ENCODE measurements at regions not wholly inside any gene's neighbourhood (a gene's known extent, or its start where the extent isn't known, plus 50 kb on each side); places are given as distances from the start of the nearest gene placed in this dataset.

DNA sequence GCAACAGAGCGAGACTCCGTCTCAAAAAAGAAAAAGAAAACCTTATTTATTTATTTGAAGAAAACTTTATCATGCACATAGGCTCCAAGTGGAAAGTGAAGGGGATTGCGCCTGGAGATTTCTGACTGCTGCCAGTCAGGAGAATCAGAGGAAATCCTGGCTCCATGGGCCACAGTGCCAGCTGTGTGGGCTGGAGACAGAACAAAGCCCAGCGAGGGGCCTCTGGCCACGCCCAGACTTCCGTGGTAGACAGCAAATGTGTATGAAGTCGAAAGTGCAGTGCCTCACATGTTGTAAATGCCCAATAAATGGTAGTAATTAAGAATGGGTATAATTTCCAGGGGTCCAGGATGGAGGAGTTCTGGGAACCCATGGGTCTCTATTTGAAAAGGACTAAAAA lies 75.8 kb upstream of the WWC1 start:
- H3K27me3 Mint-ChIP-seq: peaks cover 3% of the 10 kb centered on the region
- ATAC-seq: no peak
- DNase-seq: no peak
- intact Hi-C loops (cut with micrococcal nuclease): loop anchor here (5.0 kb wide), 1 partner anchor 103 kb away; no protein-coding TSS in a partner anchor
- no peak overlapping the region for H3K27ac Mint-ChIP-seq
- no peaks in the 10 kb centered on the region for H3K9me3 Mint-ChIP-seq
- CTCF ChIA-PET: no interaction called here
- no peak overlapping the region for H3K4me3 Mint-ChIP-seq
- POLR2A ChIA-PET: no interaction called here
- H3K36me3 Mint-ChIP-seq (ENCODE audit: low read depth): no peaks in the 10 kb centered on the region
- TF ChIP-seq, protein P1, sequence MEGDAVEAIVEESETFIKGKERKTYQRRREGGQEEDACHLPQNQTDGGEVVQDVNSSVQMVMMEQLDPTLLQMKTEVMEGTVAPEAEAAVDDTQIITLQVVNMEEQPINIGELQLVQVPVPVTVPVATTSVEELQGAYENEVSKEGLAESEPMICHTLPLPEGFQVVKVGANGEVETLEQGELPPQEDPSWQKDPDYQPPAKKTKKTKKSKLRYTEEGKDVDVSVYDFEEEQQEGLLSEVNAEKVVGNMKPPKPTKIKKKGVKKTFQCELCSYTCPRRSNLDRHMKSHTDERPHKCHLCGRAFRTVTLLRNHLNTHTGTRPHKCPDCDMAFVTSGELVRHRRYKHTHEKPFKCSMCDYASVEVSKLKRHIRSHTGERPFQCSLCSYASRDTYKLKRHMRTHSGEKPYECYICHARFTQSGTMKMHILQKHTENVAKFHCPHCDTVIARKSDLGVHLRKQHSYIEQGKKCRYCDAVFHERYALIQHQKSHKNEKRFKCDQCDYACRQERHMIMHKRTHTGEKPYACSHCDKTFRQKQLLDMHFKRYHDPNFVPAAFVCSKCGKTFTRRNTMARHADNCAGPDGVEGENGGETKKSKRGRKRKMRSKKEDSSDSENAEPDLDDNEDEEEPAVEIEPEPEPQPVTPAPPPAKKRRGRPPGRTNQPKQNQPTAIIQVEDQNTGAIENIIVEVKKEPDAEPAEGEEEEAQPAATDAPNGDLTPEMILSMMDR (IDR thresholded peaks at IDR 0.05): no peak
- H3K4me1 Mint-ChIP-seq (ENCODE audit: low read depth): peaks cover 2% of the 10 kb centered on the region

DNA sequence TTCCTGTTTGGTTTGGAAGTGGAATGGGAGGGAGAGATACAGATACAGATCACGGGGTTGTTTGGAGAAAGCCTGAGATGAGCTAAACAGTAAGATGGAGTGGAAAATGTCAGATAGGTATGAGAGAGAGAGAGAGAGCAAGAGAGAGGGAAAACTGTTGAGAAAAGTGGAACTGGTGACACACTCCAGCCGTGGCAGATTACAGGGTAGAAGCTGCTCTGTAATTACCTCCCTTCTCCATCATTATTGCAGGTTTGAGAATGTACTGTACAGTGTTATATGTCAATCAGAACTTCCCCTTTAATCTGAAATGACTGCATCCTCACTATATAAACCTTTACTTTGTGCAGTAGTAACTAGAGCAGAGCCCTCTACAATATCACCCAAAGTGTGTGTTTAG lies 74.5 kb upstream of the WWC1 start:
- no peak for DNase-seq
- ChIA-PET CTCF (interaction anchor here (1.2 to 1.3 kb wide), 2 partner anchors 53 to 495 kb away, joined by 5 read pairs; no protein-coding TSS in a partner anchor), POLR2A (no interaction called here)
- Mint-ChIP-seq H3K27ac (no peak overlapping the region), H3K36me3 (ENCODE audit: low read depth) (no peaks in the 10 kb centered on the region), H3K4me3 (no peak overlapping the region), H3K27me3 (peaks cover 4% of the 10 kb centered on the region), H3K9me3 (no peaks in the 10 kb centered on the region), H3K4me1 (ENCODE audit: low read depth) (peaks cover 2% of the 10 kb centered on the region)
- TF ChIP-seq, protein P1 (IDR thresholded peaks at IDR 0.05): no peak
- ATAC-seq: no peak
- intact Hi-C loops (cut with micrococcal nuclease): loop anchor here (5.0 kb wide), 1 partner anchor 105 kb away; no protein-coding TSS in a partner anchor

DNA sequence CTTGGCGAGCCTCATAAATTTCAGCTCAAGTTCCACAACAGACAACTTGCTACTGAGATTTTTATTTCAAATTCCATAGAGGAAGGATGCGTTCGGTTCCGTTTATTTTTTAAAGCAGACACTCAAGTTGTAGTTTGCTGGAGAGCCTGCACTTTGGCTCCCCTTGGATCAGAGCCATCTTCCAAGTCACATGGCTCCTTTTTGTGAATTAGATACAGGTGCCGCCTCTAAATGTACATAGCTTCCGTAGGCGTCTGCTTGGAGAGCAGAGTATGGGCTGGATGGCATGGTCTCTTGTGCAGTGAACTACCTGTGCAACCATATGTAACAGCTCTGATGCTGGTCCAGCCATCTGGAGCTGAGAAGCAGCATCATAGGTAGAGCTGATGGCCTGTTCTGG lies 73.9 kb upstream of the WWC1 start:
- TF ChIP-seq, protein P1 (IDR thresholded peaks at IDR 0.05): no peak
- peaks cover 4% of the 10 kb centered on the region for H3K27me3 Mint-ChIP-seq
- H3K9me3 Mint-ChIP-seq: no peaks in the 10 kb centered on the region
- H3K36me3 Mint-ChIP-seq (ENCODE audit: low read depth): no peaks in the 10 kb centered on the region
- DNase-seq (no peak), ATAC-seq (no peak)
- ChIA-PET POLR2A (no interaction called here), CTCF (interaction anchor here (1.3 kb wide), 1 partner anchor 495 kb away, joined by 5 read pairs; no protein-coding TSS in a partner anchor)
- H3K4me1 Mint-ChIP-seq (ENCODE audit: low read depth): peaks cover 2% of the 10 kb centered on the region
- no peak overlapping the region for H3K27ac Mint-ChIP-seq
- intact Hi-C loops (cut with micrococcal nuclease): loop anchor here (5.0 kb wide), 1 partner anchor 105 kb away; no protein-coding TSS in a partner anchor
- H3K4me3 Mint-ChIP-seq: no peak overlapping the region

DNA sequence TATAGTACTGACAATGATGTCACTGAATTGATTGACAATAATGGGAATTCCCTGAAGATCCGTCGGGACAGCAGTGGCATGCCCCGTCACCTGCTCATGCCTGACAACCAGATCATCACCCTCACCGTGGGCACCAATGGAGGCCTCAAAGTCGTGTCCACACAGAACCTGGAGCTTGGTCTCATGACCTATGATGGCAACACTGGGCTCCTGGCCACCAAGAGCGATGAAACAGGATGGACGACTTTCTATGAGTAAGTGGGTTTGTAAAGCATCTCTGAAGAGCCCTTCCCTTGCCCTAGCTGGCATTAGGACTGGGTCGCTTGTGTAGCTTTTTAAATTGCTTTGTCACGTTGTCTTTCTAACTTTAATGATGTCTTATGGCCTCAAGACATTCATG lies 72.7 kb upstream of the WWC1 start:
- H3K27ac Mint-ChIP-seq: no peak overlapping the region
- CTCF ChIA-PET: interaction anchor here (0.7 to 2.5 kb wide), 12 partner anchors 9 to 496 kb away, joined by 3 to 20 read pairs (median 4); no protein-coding TSS in a partner anchor

More for the DNA sequence above, 72.7 kb upstream of the WWC1 start:
- Mint-ChIP-seq H3K36me3 (ENCODE audit: low read depth) (no peaks in the 10 kb centered on the region), H3K9me3 (no peaks in the 10 kb centered on the region), H3K27me3 (peaks cover 5% of the 10 kb centered on the region), H3K4me3 (no peak overlapping the region), H3K4me1 (ENCODE audit: low read depth) (peaks cover 2% of the 10 kb centered on the region)
- intact Hi-C loops (cut with micrococcal nuclease): loop anchor here (1.0 to 5.0 kb wide), 2 partner anchors 106 to 495 kb away; no protein-coding TSS in a partner anchor
- POLR2A ChIA-PET: no interaction called here
- DNase-seq: no peak
- ATAC-seq: no peak
- TF ChIP-seq, protein P1 (IDR thresholded peaks at IDR 0.05): no peak

Measured in activated CD8-positive, alpha-beta T cell treated with anti-CD3 and anti-CD28 coated beads for 36 hours (primary cell).